HK-2 (cell line): ENCODE measurements at regions not wholly inside any gene's neighbourhood (a gene's known extent, or its start where the extent isn't known, plus 50 kb on each side); places are given as distances from the start of the nearest gene placed in this dataset.

Experiments
- DNase-seq: peaks from one replicate; pipeline ENCODE4 v3.0.0-alpha.2; 2018; ENCODE audit not compliant: unreplicated experiment

DNA sequence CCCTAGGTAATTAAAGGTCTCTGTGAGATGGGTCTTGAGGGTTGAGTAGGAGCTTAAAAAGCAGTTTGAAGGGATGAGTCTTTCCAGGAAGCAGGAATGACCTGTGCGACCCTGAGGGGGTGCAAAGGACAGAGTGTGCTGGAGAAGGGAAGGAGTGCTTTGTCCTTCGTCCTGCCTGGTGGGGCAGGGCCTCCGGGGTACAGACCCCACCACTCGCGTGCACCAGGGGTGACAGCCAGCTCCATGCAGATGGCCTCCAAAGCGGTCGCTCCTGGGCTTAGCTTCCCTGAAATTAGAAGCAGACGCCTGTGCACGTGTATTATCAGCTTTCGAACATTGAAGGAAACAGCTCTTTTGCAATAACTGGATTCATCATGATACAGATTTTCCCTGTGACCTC, 959.8 kb downstream of the BRD1 start:
- DNase-seq, result no peak

DNA sequence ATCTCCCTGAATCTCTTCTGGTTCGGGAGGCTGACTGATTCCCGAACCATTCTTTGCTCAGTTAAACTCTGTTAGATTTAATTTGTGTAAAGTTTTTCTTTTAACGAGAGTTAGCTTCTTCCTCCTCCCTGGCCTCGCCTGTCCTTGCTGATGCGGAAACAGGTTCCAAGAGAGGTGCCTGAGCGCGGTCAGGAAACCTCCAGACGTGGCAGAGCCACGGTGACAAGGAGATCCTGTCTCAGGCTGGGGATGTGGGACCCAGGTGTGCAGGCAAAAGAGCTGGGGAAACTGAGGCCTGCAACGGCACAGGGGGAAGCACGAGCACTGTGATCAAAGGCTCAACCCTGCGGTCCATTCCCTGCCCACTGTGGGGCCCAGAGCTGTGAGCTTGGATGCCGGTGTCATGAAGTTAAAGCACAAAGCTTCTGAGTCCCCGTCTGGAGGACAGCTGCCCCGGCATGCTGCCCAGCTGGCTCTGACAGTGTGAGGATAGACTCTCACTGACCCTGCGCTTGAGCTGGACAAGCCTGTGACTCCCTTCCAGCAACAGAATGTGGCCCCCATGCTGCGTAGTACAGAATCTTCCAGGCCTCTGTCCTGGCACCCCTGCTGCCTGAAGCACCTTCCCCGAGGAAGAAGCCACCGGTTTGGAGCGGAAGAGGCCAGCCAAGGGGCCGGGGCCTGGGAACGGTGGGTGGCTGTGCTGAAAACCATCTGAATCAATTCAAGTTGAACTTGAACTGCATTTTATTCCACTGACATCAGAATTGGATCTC, 960.6 kb downstream of the BRD1 start:
- DNase-seq, result no peak

DNA sequence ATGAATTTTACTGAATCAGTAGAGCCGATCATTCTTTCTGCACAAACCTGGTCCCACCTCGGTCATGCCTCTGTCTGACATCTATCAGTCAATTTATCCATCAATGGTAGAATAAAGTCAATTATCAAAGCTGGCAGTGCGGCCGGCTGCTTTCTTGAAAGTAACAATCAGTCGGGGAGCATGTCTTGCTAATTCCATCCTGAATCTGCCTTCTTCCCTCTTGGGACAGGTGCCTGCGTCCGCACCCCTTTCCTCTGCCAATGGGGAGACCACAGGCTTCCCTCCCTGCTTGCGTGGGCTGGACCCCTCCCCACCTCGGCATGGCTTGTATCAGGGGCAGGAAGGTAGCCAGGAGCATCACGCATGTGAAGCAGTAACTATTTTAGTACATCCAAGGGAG, 962.9 kb downstream of the BRD1 start:
- no peak for DNase-seq

DNA sequence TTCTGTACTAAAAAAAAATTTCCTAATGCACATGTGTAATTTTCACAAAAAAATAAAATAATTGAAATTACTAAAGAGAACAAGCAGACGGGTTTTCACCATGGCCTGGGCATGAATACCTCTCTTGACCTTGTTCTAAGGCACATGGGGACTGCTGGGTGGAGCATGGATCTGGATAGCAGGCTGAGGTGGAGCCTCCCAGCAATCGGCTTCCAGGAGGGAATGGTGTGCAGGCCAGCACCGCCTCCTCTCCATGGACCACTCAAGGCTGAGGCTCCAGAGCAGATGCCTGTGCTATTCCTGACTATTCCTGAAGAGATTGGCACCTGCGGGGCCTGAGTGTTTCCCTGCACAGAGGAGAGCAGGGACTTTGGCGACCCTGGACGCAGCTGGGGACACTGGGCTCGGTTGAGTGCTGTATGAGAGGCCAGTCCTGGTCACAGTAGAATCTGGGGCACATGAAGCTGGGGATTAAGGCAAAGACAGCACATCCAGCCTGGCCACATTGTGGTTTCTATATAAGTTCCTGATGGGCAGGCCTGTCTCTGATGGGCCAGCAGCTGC, 963.6 kb downstream of the BRD1 start:
- no peak for DNase-seq

DNA sequence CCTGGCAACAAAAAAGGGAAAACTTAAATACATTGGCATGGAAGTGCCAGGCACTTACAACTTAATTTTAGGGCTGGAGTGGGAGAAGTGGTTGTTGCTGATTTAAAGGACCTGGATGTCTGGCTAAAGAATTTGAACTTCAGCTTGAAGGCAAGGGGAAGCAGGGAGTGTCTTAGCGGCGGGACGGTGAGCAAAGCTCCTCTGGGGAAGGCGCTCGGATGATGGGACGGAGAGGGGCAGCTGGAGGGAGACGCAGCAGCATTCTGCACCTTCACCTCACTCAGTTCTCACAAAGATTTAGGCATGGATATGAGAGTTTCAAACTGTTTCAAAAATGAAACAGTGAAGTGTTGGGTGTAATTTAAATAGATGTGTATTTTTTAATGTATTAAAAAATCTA, 967.1 kb downstream of the BRD1 start:
- no peak for DNase-seq

DNA sequence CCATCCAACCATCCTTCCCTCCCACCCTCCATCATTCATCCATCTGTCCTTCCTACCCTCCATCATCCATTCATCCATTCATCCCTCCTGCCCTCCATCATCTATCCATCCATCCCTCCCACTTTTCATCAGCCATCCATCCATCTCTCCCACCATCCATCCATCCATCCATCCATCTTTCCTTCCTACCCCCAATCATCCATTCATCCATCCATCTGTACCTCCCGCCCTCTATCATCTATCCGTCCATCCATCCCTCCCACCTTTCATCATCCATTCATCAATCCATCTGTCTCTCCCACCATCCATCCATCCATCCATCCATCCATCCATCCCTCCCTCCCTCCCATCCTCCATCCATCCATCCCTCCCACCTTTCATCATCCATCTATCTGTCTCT, 968.8 kb downstream of the BRD1 start:
- no peak for DNase-seq

DNA sequence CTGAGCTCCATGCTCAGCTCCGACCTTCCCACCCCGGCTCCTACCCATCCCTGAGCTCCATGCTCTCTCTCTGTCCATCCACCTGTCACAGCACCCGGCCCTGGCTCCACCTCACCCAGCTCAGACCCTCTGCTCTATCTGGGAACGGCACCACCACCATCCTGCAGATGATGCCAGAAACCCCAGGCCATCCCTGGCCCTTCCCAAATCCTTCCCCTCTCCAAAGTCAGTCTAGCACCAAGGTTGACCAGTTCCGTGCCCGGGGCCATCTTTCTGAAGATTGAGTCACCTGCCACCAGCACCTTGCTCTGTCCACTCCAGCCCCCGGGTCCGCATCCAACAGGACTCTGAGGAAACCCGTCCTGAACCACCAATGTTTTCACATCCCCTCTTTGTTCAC, 969.6 kb downstream of the BRD1 start:
- DNase-seq, result no peak

DNA sequence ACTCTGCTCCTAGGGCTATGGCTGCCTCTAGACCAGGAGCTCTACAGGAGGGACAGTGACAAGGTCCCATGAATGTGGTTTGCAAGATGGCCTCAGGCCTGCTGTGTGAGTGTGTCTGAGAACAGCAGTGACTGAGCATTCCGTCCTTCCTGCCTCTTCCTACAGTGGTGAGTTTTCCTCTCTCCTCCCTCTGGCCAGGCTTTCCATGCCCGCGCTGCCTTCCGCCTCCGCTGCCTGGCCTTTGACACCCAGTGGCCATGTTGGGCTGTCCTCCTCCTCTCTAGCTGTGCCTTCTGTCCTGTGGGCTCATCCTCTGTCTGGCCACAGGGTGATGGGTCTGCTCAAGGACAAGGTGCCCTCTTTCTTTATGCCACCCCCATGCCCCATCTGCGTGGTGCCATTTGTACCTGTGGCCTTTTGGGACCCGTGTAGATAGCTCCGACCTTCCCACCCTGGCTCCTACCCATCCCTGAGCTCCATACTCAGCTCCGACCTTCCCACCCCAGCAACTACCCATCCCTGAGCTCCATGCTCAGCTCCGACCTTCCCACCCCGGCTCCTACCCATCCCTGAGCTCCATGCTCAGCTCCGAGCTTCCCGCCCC, 970.4 kb downstream of the BRD1 start:
- no peak for DNase-seq

DNA sequence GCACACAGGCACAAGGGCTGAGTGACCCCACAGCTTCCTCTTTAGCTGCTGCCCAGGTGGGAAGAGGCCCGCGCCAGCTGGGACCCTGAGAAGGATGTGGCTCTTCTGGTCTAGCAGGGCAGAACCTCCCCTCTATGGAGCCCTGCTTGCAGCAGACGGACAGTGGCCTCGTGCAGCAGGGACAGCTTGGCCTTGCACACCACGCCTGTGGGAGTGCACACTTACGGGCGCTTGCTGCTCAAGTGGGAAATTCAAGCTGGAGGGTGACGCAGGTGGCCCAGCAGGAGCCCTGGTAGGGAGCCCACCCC, 971.4 kb downstream of the BRD1 start:
- no peak for DNase-seq

DNA sequence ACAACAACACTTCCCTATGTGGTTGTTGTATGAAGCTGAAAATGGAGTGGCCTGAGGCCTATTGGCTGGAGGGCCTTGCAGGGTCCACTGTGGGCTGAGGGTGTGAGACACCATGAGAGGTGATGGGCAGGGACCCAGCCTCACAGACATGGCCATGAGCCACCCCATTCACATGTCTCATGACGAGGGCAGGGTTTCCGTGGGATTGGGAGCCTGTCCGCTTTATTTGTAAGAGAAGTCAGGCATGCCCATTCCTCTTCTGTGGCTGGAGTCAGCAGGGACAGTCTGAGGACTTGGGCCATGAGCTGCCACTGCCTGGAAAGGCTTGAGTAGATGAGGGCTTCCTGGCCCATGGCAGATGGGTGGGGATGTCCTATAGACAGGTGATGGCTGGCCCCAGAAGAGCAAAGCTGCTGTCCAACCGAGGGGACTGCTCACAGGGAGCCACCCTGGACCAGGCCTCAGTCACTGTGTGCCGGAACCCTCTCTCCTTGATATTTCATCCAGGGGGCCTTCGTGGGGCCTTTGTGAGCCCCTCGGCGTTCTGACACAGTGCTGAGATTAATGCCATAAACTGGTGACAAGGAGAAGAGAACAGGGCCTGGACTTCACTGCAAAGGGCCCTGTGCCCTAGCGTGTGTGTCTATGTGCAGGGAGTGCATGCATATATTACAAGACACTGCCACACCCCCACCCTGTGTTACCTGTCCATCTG, 971.9 kb downstream of the BRD1 start:
- DNase-seq, result no peak

DNA sequence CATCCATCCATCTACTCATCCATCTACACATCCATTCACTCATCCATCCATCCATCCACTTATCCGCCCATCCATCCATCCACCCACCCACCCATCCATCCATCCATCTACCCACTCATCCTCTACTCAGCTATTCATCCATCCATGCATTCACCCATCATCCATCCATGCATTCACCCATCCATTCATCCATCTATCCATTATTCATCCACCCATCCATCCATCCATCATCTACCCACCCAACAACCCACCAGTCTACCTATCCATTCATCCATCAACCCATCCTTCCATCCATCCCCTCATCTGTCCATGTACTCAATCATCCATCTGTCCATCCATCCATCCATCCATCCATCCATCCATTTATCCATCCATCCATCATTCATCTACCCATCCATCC, 972.7 kb downstream of the BRD1 start:
- no peak for DNase-seq

DNA sequence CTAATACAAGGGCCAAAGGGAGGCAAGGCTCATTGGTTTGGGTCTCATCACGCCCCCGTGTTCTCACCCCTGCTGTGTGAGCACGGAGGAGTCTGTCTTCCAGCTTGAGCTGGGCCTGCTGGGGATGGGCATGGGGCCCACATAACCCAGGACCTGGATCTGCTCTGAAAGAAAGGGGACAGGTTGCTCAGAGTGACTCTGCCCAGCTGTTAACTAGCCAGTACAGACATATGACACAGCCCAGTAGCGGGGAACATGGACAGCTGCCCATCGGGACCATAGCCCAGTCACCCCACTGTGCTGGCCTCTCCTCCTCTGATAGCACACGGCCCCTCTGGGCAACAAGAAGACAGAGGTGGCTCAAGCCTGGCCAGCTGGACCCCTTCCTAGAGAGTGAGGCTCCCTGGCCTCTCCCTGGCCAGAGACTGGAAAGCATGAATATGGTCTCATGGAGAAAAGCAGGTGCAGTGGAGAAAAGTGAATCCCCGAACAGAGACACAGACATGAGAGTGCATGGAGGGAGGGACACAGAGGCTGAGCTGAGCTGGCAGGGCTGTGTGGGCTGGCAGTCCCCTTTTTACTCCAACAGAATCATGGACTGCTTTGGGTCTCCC, 973.9 kb downstream of the BRD1 start:
- DNase-seq, result no peak

DNA sequence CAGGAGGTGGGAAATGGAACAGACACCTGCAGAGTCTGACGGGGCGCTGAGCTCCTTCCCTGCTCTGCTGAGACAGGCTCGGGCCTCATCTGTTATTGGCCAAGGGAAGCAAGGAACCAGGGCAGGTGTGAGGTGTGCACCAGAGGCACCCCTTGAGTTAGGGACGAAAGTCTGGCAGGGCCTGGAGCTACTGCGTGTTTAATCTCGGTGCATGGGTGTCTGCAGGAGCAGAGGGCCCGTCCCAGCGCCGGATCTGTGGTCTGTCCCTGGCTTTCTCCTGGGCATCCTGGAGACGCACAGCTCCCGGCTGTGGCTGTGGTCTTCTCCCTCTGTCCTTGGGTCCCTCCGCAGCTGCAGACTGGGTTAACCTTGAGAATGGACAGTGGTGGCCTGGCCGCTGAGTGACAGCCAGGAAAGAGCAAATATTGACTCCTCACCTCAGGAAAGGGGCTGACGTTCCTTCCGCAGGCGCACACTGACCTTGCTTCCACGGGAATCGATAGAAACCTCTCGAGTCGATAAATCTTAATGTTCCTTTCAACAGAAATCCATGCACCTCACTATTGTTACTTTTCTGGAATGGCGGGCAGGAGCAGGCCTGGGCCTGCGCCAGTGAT, 975.6 kb downstream of the BRD1 start:
- no peak for DNase-seq

DNA sequence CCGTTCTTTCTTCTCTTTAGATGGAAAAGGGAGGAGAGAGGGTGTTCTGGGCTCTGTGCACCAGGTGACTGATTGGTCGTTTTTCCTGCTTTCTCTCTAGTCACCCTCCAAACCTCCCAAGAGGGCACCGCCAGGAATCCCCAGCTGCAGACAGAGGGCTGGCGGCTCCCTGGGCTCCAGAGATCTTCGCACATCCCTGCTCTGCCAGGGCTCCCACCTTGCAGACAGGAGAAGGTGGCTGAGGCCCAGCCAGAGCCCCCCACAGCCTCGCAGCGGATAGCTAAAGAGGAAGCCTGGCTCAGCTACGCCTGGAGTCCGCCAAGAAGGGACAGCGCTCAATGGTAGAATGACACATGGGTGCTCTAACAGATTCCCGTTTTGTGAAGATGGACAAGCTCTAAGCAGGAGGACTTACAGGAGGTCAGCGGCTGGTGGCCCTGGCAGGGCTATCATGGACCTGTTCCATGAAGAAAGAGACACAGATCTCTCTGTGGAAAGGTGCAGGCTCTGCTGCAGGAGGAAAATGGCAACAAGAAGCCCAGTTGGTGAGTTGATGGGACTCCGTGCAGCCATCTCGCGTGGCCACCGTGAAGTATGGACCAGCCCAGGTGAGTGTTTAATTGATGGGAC, 976.9 kb downstream of the BRD1 start:
- no peak for DNase-seq

DNA sequence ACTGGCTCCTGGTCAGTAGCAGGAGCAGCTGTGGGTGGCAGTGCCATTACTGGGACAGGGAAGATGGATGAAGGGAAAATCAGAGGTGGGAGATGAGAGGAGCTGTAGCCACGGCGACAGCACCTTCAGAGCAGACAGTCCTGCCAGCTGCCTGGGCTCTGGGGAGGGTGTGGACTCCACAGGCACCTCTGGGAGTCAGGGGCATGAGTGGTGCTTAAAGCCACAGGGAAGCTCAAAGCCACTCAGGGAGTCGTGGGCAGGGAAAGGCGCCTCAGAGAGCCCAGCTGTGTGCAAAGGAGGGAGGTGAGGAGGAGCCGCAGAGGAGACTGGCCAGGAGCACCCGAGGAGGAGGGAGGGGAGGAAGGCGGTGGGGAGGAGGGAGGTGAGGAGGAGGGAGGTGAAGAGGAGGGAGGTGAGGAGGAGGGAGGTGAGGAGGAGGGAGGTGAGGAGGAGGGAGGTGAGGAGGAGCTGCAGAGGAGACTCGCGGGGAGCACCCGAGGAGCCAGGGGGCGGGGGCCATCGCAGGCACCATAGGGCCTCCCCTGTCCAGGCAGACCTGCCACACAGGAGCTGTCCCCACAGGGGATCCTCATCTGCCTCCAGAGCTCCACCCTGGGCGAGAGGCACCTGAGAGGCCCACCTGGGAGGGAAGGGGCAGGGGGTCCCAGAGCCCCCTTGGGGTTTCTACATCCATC, 977.6 kb downstream of the BRD1 start:
- DNase-seq, result no peak

DNA sequence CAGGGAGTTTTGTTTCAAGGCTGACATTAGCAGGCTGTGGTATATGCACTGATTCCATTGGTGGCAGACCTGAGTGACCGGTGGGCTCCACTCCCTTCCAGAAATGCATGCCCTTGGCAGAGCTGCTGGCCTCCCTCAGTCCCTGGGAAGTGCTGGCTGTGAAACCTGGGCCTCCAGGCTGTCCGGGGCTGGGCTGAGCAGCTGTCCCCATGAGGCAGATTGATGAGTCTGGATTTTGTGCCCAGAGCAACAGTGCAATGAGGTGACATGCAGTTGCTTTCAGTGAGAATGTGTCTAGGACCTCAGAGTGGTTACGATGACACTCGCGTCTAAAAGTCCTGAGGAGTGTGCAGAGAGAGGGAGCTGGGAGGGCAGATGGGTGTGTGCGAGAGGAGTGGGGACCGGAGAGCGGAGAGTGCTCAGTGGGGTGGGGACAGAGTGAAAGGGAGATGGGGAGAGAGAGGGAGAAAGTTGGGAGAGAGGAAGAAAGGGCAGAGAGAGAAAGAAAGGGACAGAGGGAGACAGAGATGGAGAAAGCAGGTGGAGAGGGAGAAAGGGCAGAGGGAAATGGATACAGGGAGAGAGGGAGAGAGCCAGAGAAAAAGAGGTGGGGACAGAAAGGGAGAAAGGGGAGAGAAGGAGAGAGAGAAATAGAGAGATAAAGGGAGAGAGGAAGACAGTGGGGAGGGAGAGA, 978.3 kb downstream of the BRD1 start:
- DNase-seq, result no peak

DNA sequence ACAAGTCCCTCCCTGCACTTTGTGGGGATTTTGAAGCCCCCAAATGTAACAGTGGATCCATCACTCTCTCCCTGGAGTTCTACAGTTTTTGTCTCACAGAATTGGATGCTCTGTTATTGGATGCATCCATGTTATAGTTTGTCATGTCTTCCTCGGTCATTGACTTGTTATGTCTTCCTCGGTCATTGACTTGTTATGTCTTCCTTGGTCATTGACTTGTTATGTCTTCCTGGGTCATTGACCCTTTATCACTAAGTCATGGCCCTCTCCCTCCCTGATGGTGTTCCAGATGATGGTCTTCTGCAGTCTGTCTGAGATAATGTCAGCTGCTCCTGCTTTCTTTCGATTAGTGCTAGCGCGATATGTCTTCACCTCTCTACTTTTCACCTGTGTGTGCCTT, 981.5 kb downstream of the BRD1 start:
- no peak for DNase-seq

DNA sequence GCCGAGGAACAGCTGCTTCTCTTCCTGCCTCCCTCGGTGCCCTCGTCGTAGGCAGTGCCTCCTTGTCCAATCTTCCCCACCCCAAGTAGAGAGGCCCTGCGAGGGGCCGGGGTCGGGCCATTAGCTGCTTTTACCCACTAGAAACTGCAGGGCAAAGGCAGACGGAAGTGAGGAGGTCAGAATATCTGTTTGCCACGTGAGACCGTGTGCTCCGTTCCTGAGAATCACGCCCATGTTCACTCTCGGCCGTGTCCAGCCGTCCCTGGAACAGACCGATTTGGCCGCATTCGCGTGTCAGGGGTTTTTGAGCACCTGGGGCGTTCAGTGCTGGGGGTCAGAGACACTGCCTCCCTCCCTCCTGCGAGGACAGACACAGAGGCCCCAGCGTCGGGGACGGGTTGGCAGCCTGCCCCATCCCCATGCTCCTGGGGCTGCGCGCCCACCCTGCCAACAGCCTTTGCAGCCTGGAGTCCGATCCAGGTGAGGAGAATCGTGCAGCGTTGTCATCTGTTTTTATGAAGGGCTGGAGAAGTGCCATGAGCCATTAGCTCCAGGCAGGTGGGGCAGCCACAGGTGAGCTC, 982.2 kb downstream of the BRD1 start:
- no peak for DNase-seq

DNA sequence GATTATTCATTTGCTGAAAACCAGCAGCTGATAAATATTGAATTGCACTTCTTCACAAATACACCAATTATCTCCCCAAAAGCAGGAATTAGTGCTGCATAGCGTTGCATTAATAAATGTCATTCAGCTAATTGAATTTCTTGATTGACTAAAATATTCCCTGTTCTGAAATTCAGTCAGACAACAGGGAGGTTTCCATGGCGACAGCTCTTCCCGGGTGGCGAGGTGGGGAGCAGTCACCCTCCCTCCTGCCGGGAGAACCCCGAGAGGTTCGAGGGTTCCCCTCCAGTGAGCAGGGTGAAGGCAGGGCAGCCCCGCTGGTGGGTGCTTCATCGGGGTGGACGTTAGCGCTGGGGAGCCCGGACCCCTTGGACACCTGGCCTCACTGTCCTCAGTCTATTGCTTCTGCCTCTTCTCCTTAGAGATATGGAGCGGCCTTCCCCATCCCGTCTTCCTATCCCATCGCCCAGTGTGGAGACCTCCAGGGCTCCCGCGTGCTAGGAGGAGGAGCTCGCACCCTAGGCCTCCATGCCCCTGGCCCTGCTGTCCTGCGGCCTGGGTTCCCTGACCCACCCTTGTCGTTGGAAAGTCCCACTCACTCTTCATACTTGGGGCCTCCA, 983.5 kb downstream of the BRD1 start:
- no peak for DNase-seq

DNA sequence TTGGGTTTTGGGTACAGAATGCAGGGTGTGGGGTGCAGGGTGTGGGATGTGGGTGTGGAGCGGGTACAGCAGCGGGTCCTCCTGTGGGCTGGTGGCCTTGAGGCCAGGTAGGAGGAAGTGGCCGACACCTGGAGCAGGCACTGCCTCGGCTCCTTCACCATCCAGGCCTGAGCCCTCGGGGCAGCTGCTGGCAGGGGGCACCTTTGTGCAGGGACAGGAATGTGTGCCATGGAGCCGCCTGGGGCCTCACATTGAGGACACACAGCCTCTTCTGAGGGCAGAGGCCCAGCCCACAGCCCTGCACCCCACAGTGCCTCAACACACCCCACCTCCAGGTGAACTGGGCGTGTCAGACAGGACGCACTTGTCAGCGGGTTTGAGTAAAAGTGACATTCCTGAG, 984.0 kb downstream of the BRD1 start:
- no peak for DNase-seq
